HG02798 (cell line): ENCODE measurements at regions not wholly inside any gene's neighbourhood (a gene's known extent, or its start where the extent isn't known, plus 50 kb on each side); places are given as distances from the start of the nearest gene placed in this dataset.
"Not testable (repeated sequence)": the region's sequence is repeated elsewhere in the genome, so short reads cannot be mapped to it uniquely, and the experiment has no call there.

Experiments
- ATAC-seq: cut with Tn5 transposase; IDR thresholded peaks from one replicate; pipeline ENCODE4 v1.9.1; 2021; ENCODE audit warnings: mild to moderate bottlenecking; ENCODE audit not compliant: unreplicated experiment, poor library complexity

- ATAC-seq: no peak
These were observed 164.9 kb upstream of the AJAP1 start for GRCh38 chr1:4489486-4489885.

- not testable (repeated sequence) for ATAC-seq
These were observed 164.4 kb upstream of the AJAP1 start for GRCh38 chr1:4489992-4490391.

DNA sequence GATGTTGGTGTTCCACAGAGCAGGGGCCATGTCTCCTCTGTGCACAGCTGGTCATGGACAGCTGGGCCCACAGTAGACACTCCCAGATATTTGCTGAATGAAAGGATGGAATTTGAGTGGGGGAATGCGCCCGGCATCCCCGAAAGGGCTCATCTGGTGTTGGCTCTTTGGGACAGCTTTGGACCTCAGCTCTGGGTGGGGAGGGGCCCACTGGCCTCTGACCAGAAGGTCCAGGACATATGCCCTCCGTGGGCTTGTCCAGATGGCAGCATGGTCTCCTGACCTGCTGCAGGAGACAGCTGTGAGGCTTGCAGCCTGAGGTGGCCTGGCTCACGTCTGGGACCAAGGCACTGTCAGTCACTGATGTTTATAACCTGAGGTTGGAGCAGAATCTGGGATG lies 160.4 kb upstream of the AJAP1 start:
- no peak for ATAC-seq

DNA sequence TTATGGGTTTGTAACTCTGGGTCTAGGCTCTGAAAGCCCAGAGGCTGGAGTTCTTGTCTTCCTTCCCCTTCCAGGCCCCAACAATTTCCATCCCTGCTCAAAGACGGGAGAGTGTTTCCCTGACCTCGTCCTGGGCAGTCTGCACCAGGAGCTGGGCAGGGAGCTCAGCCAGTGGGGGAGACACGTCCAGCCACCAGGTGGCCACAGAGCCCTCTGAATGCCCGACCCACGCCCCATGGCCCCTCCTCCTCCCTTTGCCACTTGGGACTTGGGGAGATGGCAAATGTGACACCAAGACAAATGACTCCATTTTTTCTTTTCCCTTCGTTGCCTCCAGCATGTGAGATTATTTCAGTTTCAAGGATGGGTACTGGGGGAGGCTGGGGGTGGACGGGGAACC lies 159.9 kb upstream of the AJAP1 start:
- no peak for ATAC-seq

GRCh38 chr1:4495809-4496208 lies 158.6 kb upstream of the AJAP1 start:
- no peak for ATAC-seq

GRCh38 chr1:4500441-4500840 lies 154.0 kb upstream of the AJAP1 start:
- ATAC-seq: no peak

DNA sequence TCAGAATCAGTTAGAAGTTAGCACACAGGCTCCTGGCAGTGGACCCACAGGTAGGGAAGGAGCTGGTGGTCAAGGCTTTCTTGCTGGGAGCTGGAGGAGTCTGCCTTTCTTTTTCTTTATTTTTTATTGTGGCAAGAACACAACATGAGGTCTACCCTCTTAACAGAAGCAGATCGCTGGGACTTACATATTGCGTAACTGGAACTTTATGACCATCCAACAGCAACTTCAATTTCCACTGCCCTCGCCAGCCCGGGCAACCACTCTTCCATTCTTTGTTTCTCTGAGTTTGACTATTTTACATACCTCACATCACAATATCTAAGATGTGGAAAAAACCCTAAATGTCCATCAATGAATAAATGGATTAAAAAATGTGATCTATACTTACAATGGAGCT lies 147.8 kb upstream of the AJAP1 start:
- ATAC-seq: no peak

GRCh38 chr1:4509206-4509605 lies 145.2 kb upstream of the AJAP1 start:
- ATAC-seq: no peak

GRCh38 chr1:4510276-4510691 lies 144.1 kb upstream of the AJAP1 start:
- ATAC-seq: no peak

DNA sequence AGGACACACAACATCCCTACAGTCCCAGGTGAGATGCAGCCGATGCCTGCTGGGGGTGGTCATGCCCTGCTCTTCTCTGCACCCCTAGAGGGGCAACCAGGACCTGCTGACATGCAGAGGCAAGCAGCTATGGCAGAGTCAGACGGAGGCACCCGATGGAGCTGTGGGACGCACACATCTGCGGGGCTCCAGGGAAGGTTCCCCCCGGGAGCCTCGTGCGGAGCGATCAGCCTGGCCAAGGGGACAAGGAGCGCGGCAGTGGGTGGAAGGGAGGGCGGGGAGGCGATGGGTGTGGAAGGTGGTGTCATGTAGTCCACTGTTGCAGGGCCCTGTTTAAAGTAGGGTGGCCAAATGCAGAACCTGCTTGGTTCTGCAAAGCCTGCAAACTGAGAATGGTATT lies 143.0 kb upstream of the AJAP1 start:
- no peak for ATAC-seq

- no peak for ATAC-seq
These were observed 141.8 kb upstream of the AJAP1 start for GRCh38 chr1:4512636-4513035.

- ATAC-seq: no peak
These were observed 140.7 kb upstream of the AJAP1 start for GRCh38 chr1:4513685-4514084.

- ATAC-seq: no peak
These were observed 138.6 kb upstream of the AJAP1 start for GRCh38 chr1:4515727-4516289.

DNA sequence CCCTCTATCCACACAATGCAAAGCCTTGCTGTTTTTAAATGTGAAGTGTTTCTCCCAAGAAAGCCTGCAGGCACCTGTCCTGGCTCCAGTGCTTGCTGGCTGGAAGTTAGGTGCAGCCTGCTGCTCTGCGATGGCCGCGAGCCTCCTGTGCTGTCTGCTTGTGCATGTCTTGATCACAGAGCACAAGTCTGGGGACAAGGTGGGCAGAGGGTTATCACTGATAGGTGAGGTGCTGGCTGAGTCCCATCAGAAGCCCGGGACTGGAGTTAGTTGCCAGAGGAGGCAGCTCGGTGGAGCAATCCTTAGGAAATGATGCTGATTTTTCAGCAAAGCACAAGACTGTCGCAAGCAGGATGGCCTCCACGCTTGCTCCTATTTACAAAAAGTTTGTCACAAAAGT lies 137.8 kb upstream of the AJAP1 start:
- no peak for ATAC-seq

GRCh38 chr1:4517186-4517954 lies 137.0 kb upstream of the AJAP1 start:
- ATAC-seq: no peak

- no peak for ATAC-seq
These were observed 135.8 kb upstream of the AJAP1 start for GRCh38 chr1:4518621-4519020.

DNA sequence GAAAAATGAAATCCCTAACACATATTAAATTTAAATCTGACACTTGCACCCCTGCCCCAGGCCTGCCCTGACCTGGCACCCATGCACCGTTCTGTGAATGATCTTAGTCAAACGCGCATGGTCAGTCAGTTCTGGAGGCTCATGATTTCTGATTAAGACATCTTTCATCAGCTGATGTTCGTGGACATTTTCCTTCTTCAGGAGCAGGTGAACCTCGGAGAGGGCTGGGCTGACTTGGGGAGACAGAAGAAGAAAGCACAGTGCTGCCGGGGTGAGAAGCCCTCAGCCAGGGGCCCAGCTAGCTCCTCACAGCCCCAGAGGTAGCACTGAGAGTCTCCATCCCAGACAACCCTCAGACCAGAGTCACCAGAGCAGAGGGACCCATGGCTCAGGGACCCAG lies 134.5 kb upstream of the AJAP1 start:
- ATAC-seq: no peak

DNA sequence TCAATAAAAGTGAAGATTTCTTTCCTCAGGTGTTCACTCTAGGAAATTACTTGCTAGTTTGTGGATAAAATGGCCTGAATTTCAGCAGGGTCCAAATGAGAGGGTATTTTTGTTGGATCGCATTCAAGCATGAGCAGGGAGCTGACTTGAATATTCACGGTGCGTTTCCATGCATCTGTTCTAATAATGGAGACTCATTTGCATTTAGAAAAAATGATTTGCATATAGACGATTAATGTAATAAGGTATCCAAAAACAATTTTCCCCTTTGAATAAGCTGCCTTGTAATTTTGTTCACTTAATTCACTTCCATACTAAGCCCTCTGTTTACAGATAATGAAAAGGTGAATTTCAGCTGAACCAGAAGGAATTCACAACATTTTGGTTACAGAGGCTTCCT lies 130.9 kb upstream of the AJAP1 start:
- no peak for ATAC-seq

GRCh38 chr1:4526747-4527146 lies 127.7 kb upstream of the AJAP1 start:
- no peak for ATAC-seq

DNA sequence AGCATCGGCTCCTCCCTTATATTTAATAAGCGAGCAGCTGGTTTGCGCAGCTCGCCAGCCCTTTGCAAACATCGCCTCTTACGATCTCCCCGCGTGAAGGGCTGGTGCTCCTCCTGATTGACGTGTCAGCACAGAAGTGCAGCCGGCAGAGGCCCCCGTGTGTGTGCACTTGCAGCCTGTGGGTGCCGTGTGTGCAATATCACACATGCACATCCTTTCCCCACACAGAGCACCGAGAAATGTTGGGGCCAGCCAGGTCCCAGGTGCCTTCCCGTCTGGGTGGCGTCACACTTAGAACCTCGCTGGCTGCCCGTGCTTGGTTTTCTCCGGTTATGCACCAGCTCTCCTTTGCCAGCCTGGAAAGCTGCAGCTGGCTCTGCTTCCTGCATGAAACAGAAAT lies 126.6 kb upstream of the AJAP1 start:
- no peak for ATAC-seq

DNA sequence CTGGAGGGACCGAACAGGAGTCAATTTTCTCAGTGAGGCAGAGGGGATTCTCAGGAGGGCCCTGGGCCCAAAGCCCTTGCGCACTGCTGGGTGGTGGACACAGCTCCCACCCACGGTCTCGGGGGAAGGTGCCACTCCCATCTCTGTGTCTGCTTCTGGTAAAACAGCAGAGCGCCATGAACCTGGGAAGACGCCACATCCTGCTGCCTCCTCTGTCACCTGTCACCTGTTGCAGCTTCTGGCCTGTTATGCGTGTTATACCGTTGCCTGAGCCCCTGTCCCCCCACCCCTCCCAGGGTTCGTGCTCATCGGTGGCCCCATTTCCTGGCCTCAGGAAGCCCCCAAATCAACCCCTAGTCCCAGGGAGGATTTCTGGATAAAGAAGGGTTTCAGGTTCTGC lies 125.8 kb upstream of the AJAP1 start:
- no peak for ATAC-seq

GRCh38 chr1:4529446-4530165 lies 124.8 kb upstream of the AJAP1 start:
- no peak for ATAC-seq
